HG02885 (cell line): ENCODE measurements at regions not wholly inside any gene's neighbourhood (a gene's known extent, or its start where the extent isn't known, plus 50 kb on each side); places are given as distances from the start of the nearest gene placed in this dataset.
"Not testable (repeated sequence)": the region's sequence is repeated elsewhere in the genome, so short reads cannot be mapped to it uniquely, and the experiment has no call there.

Experiments
- ATAC-seq: cut with Tn5 transposase; IDR thresholded peaks from one replicate; pipeline ENCODE4 v1.9.1; 2021; ENCODE audit warnings: mild to moderate bottlenecking; ENCODE audit not compliant: unreplicated experiment, poor library complexity

- ATAC-seq: not testable (repeated sequence)
Observed at GRCh38 chr9:65566018-65566417, 109.7 kb upstream of the ZNG1E start.

- not testable (repeated sequence) for ATAC-seq
Observed at GRCh38 chr9:65519018-65519417, 156.7 kb upstream of the ZNG1E start.

- not testable (repeated sequence) for ATAC-seq
Observed at GRCh38 chr9:65514465-65514864, 161.3 kb upstream of the ZNG1E start.

- ATAC-seq: not testable (repeated sequence)
Observed at GRCh38 chr9:65507897-65508296, 167.8 kb upstream of the ZNG1E start.

- ATAC-seq: not testable (repeated sequence)
Observed at GRCh38 chr9:65504686-65505085, 171.0 kb upstream of the ZNG1E start.

GRCh38 chr9:65503696-65504095 is 172.0 kb upstream of the ZNG1E start:
- ATAC-seq: not testable (repeated sequence)

- not testable (repeated sequence) for ATAC-seq
Observed at GRCh38 chr9:65482890-65483289, 192.8 kb upstream of the ZNG1E start.

GRCh38 chr9:65481291-65481690 is 194.4 kb upstream of the ZNG1E start:
- ATAC-seq: not testable (repeated sequence)

- not testable (repeated sequence) for ATAC-seq
Observed at GRCh38 chr9:65474891-65475290, 189.9 kb upstream of the FOXD4L5 start.

GRCh38 chr9:65473059-65473822 is 188.2 kb upstream of the FOXD4L5 start:
- not testable (repeated sequence) for ATAC-seq

GRCh38 chr9:65471106-65471505 is 186.1 kb upstream of the FOXD4L5 start:
- ATAC-seq: not testable (repeated sequence)

GRCh38 chr9:65466911-65467734 is 182.1 kb upstream of the FOXD4L5 start:
- not testable (repeated sequence) for ATAC-seq

GRCh38 chr9:65465246-65465895 is 180.4 kb upstream of the FOXD4L5 start:
- not testable (repeated sequence) for ATAC-seq

- ATAC-seq: not testable (repeated sequence)
Observed at GRCh38 chr9:65462476-65462875, 177.5 kb upstream of the FOXD4L5 start.

- no peak for ATAC-seq
Observed at GRCh38 chr9:65459756-65460320, 174.8 kb upstream of the FOXD4L5 start.

GRCh38 chr9:65458992-65459391 is 174.0 kb upstream of the FOXD4L5 start:
- ATAC-seq: no peak

- ATAC-seq: no peak
Observed at GRCh38 chr9:65458465-65458864, 173.5 kb upstream of the FOXD4L5 start.

- ATAC-seq: not testable (repeated sequence)
Observed at GRCh38 chr9:65456991-65457390, 172.0 kb upstream of the FOXD4L5 start.

GRCh38 chr9:65455751-65456647 is 171.0 kb upstream of the FOXD4L5 start:
- not testable (repeated sequence) for ATAC-seq
